Fibroblast of villous mesenchyme (primary cell): ENCODE measurements at regions not wholly inside any gene's neighbourhood (a gene's known extent, or its start where the extent isn't known, plus 50 kb on each side); places are given as distances from the start of the nearest gene placed in this dataset.

Experiments
- DNase-seq: peaks from one replicate; pipeline ENCODE4 v3.0.0-alpha.2; 2010; ENCODE audit warnings: low read depth
- H3K4me3 ChIP-seq: 2 replicates; pipeline ENCODE4 v1.5.1; 2011; ENCODE audit warnings: low read depth, mild to moderate bottlenecking, low read length
- TF ChIP-seq, protein P1 (sequence below): IDR thresholded peaks from 2 replicates; pipeline ENCODE4 v1.5.1; 2012; ENCODE audit warnings: low read depth, mild to moderate bottlenecking, low read length; ENCODE audit not compliant: insufficient read depth

DNA sequence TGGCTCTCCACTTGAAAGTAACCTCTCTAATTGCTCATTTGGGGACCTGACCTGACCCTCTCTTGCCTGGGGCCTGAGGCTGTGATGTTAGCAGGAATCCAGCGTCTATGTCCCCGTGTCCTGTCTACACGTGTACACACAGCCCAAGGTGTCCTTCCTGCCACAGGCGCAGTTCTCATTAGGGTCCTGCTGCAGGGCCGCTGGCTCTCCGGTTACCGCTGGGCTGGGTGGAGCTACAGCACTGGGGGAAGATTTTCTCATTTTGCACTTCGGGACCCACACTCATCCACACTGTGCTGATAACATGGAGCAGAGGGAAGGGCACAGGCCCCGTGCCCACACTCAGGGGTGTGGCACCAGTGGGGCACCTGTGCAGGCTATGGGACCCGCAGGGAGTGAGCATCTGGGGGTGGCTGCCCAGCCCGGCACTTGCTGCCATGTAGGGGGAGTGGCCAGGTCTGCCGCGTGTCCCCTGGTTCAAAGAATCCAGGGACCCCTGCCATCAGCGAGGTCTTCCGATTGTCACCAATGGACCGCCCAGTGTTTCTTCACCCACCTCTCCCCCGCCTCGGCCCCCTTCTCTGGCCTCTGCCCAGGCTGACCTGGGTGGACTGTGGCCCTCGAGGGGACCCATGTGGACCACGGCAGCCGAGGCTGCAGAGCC lies 98.7 kb upstream of the SFSWAP start:
- TF ChIP-seq, protein P1, sequence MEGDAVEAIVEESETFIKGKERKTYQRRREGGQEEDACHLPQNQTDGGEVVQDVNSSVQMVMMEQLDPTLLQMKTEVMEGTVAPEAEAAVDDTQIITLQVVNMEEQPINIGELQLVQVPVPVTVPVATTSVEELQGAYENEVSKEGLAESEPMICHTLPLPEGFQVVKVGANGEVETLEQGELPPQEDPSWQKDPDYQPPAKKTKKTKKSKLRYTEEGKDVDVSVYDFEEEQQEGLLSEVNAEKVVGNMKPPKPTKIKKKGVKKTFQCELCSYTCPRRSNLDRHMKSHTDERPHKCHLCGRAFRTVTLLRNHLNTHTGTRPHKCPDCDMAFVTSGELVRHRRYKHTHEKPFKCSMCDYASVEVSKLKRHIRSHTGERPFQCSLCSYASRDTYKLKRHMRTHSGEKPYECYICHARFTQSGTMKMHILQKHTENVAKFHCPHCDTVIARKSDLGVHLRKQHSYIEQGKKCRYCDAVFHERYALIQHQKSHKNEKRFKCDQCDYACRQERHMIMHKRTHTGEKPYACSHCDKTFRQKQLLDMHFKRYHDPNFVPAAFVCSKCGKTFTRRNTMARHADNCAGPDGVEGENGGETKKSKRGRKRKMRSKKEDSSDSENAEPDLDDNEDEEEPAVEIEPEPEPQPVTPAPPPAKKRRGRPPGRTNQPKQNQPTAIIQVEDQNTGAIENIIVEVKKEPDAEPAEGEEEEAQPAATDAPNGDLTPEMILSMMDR = no peak

DNA sequence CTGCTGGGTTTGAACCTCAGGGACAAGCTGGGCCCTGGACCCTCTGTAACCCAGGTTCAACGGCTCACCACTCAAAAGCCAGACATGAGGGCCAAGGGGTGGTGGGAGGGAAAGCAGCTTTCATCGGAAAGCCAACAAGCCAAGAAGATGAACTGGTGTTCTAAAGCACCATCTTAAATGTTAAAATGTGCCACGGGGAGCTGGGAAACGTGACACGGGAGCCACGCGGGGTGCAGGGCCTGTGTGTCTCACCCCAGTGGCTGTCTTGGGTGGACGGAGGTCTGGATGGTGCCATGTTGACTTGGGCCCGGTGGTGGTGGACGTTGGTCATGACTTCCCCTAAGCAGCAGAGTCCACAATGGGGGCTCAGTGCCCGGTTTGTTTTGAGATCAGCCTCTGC lies 97.7 kb upstream of the SFSWAP start:
- TF ChIP-seq, protein P1 = no peak
- DNase-seq = no peak
- no peak overlapping the region for H3K4me3 ChIP-seq

More for the DNA sequence above, 98.7 kb upstream of the SFSWAP start:
- no peak for DNase-seq
- no peak overlapping the region for H3K4me3 ChIP-seq

DNA sequence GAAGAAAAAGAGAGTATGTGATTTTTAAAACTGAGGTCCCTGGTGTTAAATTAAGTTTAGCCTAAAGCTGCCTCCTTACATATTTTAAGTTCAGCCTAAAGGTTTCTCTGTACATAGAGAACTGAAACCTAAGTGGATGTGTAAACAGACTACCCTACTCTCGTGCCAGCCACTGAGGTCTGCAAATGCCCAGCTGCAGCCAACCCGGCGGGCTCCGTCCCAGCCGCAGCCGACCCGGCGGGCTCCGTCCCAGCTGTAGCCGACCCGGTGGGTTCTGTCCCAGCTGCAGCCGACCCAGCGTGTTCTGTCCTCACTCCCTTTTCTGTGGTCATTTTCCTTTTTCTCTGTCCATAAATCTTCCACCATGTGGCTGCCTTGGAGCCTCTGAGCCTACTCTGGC lies 97.2 kb upstream of the SFSWAP start:
- H3K4me3 ChIP-seq = no peak overlapping the region
- no peak for DNase-seq
- TF ChIP-seq, protein P1 = no peak

DNA sequence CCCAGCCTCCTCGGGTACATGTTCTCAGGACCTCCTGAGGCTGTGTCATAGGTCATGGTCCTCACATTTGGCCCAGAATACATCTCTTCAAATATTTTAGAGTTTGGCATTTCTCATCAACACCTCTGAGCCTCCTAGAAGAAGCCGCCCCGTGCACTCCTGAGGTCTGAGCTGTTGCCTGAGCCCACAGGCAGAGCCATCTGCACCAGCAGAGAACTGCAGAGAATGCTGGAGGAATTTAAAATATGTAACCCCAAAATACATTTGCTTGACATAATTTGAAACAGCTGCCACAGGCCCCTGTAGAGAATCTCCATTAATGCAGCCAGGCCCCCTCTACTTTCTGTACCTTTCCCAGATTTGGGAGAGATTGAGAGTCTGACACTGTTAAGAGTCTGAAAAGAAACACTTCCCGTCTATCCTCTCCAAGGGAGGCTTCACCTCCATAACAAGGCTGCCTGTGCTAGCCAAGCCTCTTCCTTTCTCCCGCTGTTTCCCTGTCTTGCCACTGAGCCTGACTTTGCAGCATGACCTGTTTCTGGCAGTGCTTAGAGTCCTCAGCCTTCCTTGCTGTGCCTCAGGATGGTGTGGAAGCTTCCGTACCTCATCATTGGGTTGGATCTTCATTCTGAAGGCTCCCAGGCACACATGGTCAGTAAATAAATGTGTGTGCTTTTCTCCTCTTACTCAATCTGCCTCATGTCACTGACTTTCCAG lies 95.4 kb upstream of the SFSWAP start:
- TF ChIP-seq, protein P1 = no peak
- no peak for DNase-seq

DNA sequence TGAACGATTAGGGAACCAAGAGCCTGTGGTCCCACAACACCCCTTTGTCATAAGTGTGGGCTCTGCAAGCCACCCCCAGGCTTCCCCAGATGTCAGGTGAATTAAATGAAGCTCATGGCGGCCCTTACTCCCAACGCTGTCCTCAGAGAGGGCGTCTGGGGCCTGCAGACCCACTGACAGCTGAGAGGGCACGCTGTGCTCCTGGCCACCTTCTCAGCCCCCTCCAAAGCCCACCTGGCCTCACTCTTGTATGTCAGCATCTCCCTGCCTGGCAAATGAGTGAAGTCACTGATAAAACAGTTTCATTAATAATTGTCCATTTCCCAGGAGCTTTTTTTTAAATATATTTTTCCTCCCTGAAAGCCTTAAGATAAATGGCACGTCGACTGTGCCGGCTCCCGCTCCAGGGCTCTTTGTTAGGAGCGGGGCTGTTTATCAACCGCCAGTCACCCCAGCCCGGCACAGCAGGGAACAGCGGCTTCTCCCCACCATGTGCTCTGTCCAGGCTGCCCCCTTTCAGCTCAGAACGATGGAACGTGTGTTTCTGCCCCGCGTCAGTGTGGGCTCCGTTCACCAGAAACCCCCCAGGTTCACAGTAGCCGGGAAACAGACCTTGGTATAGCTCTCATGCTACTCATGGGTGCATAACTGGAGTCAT lies 94.7 kb upstream of the SFSWAP start:
- DNase-seq = no peak

More for the DNA sequence above, 95.4 kb upstream of the SFSWAP start:
- H3K4me3 ChIP-seq = no peak overlapping the region

DNA sequence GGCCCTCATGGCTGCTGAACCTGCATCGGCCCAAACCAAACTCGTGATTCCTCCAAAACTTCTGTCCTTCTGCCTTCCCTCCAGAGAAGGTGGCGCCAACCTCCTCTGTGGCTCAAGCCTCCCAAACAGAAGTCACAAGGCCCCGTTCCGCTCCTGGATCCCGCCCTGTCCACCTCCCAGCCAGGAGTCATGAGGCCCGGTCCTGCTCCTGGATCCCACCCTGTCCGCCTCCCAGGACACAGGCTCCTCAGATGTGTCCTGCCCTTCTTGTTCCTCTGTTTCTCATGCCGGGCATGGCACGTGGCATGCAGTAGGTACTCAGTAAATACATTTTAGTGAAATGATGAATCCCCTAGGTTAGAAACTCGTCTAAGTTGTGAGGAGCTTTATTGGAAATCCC lies 94.2 kb upstream of the SFSWAP start:
- TF ChIP-seq, protein P1 = no peak
- H3K4me3 ChIP-seq = no peak overlapping the region
- DNase-seq = no peak

More for the DNA sequence above, 94.7 kb upstream of the SFSWAP start:
- TF ChIP-seq, protein P1 = no peak
- H3K4me3 ChIP-seq = no peak overlapping the region
